HG03432 (cell line): ENCODE measurements at regions not wholly inside any gene's neighbourhood (a gene's known extent, or its start where the extent isn't known, plus 50 kb on each side); places are given as distances from the start of the nearest gene placed in this dataset.
A peak's percentile ranks its signal among the peaks of the same experiment; 100 is the strongest.

ENCODE experiments used
- ATAC-seq: cut with Tn5 transposase; IDR thresholded peaks from one replicate; pipeline ENCODE4 v1.9.1; 2021; ENCODE audit warnings: mild to moderate bottlenecking, moderate library complexity; ENCODE audit not compliant: unreplicated experiment

DNA sequence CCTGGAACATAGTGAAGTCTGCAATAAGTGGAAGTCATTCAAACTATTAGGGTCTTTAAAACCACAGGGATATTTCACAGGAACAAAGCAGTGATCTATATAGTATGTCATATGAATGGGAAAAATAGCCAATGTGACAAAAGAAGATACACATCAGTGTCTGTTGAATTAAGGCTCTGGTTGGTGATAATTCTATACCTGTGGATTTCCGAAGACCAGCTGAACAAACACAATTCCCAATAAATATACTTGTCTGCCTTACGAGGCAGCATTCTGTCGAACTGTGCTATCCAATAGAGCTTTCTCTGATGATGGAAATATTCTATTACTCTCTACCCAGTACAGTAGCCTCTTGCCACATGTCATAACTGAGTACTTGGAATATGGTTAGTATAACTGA is 55.9 kb upstream of the CAV2 start:
- ATAC-seq: no peak

DNA sequence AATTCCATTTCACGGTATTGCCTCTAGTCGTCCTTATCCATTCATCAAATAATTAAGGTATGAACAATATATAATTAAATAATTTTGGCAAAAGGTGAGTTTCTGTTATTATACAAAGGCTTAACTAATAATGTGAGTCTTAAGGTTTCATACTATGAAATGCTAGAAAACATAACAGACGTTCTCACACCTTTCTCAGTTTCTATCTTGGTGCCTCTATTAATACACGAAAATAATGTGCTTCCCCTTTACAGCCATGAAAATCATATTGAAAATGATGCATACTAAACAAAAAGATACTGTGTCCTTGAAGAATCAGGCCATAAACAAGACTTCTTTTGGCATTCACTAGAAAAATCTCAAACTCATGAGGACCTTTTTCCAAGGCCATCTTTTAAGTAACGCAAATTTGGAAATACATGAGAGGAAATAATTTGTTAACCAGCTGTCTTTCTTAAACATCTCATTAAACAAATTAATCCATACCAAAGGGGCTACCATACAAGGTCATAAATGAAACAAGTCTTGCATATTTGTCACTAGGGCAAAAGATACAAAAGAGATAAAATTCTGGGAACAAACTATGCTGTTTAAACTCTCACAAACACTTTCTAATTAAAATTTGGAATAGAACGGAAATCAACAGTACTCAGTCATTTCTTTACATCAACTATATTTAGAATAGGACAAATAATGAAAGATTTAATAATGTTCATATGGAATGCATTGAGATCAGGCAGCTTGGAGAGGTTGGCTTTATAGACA is 53.9 kb upstream of the CAV2 start:
- peak; percentile 40 for ATAC-seq

DNA sequence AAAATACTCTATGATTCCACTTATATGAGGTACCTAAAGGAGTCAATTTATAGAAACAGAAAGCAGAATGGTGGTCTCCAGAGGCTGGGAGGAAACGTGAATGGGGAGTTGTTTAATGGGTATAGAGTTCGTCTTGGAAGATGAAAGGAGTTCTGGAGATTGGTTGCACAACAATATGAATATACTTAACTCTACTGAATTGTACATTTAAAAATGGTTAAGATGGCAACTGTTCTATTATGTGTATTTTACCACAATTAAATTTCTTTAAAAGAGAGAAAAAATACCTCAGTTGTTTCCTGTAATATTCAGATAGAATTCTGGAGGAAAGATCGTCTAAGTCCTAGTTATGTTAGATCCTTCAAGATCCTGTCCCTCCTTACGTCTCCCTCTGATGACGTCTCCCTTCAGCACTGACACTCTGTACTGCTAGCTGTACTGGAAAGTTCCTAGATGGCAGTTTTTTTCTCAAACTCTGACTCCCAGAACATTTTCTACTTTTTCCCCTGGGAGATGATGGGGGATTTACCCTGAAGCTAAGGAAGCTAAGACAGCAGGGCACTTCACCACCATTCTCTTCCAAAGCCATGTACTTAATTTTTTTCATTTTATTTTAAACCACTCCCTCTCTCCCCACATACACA is 53.2 kb upstream of the CAV2 start:
- ATAC-seq: no peak

DNA sequence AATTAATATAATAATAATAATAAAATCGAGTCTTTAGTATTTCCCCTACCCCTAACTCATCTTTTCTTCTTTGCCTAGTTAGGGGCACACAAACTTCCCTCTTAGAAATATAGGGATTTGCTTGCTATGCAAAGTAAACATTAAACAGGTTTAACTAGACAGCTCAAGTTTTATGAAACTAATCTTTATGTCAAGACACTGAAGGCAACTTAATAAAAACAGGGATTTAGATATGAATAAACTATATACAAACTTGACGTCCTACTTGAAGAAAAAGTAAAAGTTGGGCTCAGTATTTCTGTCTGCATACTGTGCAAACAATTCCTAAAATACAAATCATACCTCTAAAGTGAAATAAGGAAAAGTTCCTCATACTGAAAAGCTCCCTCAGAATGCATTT is 52.1 kb upstream of the CAV2 start:
- ATAC-seq: no peak

DNA sequence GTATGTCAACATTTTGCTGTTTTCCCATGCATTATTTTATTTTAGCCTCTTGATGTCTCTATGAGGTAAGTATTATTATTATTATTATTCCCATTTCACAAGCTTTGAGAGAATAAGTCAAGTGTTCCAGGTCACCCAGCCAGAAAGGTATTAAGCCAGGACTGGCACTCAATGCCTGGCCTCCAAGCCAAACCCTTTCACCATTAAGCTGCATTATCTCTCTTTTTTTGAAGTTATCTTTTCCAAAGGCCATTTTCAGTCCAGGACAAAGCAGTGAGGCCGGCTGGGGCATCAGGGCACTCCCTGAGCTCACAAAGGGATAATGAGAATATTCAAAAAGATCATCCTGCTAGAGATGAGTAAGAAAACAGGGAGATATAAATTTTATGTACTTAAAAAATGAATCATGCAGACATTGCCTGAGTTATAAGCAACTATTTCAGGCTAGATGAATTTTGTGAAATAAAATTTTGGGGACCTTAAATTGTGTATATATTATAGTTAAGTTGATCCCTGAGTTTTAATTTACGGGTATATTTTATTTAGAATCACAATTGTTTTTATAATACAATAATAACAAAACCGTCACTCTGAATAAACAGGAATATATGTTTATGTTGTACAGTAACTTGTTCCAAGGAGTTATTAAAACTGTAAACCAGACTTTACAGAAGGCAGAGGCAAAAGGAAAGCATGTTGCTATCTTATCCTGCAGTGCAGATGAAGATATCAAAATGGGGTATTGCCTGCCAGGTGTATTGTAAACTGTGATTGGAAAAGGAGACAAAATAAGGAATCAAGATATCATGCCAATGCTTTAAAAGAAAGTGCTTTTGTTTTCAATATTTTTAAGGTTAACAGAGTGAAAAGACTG is 51.3 kb upstream of the CAV2 start:
- ATAC-seq: no peak

DNA sequence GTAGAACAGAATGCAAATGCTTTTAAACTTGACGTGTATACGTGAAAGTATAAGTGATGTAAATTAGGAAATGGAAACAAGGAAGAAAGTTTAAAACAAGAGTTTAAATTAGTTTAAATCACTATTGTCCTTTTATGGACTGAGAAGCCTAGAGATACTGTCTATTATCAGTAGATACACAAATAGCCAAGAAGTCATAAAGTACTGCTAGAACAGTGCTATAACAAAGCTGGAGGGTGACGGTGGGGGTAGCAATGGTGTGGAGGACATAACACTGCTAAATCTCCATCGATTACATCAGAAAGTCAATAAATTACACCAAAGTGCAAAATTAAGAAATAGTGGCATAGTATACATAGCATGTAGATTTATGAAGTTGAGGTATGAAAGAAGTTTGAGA is 50.1 kb upstream of the CAV2 start:
- no peak for ATAC-seq
